GM21447 (cell line): ENCODE measurements at regions not wholly inside any gene's neighbourhood (a gene's known extent, or its start where the extent isn't known, plus 50 kb on each side); places are given as distances from the start of the nearest gene placed in this dataset.

Experiments
- ATAC-seq: cut with Tn5 transposase; IDR thresholded peaks from one replicate; pipeline ENCODE4 v1.9.1; 2021; ENCODE audit not compliant: unreplicated experiment

DNA sequence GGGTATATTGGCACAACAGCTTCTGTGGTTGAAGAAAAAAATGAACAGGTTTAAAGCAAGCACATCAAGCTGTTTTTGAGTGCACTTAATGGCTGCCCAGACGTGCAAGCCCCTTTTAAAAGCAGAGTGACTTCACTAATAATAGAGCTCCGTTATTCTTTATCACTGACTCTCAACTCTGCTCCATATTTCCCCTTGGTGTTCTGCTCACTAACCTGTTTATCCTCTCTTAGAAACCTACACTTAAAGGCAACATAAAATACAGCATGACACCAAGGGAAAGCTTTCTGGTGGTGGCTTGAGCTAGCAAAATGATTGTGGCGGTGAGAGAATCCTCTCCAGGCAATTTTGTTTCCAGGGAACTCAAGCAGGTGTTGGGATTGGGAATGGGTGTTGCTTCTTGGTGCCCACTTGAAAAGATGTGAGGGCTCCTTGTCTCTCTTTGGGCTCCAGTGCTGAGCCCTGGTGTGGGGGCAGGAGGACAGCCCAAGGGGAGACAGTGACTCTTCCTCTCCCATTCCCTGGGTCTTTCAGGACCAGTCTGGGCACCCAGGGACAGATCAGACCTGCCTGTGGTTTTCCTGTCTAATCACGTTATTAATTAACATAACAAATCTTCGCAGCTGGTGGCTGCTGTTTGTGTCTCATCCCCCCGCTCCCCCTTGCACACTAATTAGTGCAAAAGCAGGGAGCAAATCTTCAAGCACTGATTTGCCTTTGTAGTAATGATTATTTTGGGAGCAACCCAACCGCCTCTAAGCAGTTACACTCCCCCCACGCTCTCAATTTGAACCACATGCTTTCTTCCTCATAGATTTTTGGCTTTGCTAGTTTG is 289.4 kb upstream of the CXCR4 start:
- ATAC-seq: no peak

DNA sequence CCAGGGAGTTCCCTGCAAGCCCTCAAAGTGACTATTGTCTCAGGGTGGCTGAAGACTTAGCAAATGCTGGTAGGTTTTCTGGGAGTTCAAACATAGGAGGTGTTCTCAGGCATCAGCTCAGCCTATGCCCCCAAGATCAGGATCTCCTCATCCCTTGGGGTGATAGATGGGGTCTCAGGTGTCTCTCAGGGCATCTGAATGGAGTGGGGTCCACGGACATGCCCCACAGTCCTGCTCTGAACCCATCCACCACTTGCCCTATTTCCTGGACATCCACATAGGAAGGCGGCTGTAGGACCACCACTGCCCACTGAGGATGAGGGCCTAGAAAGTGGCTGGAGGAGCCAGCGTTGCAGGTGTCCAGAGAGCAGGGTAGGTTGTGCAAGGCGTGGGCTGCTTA is 287.0 kb upstream of the CXCR4 start:
- no peak for ATAC-seq

DNA sequence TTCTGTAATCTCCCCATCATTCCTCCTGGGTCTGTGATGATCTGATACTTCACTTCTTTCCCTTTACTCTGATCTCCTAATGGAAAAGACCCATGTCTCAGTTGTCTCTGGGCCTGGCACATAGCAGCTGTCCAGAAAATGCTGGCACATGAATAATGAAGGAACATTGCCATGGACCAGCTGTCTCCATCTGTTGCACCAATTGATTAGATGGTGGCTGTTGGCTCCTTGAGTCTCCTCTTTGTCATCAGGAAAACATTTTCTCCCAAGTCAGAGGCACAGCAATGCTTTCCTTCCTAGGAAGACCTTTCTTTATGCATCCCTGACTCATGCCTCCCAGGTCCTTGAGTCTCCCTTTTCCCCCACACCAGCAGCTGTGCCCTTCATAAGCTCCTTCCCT is 286.2 kb upstream of the CXCR4 start:
- no peak for ATAC-seq

DNA sequence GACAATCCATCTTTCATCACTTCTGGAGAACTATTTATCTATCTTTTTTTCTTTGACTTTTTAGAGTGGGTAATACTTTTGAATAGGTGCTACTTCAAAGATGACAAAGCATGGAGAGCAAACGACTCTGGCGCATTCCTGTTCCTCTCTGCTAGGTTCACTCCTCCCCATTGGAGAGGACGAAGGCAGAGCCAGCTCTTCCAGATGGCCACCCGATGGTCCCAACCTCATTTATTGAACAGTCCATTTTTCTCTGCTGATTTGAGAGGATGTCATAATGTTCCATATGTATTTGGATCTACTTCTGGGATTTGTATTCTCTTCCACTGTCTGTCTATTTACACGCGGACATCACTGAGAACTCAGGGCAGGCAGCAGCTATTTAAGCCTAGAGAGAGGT is 284.3 kb upstream of the CXCR4 start:
- no peak for ATAC-seq

DNA sequence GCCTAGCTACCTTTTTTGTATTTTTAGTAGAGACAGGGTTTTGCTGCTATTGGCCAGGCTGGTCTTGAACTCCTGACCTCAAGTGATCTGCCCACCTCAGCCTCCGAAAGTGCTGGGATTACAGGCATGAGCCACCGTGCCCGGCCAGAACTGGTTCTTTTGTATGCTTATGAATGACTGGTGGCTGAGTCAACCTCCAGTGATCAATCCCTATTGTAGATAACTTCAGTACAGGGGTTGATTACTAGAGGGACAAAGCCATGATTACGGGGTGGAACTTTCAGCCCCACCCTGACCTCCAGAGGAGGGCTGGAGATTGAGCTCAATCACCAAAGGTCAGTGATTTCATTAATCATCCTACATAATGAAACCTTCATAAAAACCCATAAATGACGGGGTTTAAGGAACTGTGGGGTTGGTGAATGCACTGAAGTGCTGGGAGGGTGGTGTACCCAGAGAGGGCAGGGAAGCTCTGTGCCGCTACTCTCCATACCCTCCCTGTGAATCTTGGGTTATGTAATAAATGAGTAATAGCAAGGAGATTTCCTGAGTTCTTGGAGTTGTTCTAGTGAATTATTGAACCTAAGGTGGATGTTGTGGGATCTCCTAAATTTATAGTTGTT is 281.8 kb upstream of the CXCR4 start:
- ATAC-seq: no peak

DNA sequence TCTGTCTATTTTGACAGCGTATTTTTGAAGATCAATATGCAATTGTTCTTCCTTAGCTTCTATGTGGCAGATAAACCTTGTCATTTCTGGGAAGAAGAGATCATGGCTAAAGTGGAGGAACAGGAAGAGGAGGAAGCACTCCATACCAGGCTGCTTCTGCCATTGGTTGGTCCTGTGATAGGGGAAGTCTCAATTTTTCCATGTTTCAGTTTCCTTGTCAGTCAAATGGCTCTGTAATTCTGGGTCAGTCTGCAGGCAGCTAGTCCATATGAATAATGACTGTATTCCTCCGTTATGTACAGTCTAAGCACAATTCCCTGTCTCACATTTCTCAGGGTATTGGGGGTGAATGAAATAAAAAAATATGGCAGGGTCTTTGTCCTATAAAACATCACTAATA is 277.6 kb upstream of the CXCR4 start:
- ATAC-seq: no peak

DNA sequence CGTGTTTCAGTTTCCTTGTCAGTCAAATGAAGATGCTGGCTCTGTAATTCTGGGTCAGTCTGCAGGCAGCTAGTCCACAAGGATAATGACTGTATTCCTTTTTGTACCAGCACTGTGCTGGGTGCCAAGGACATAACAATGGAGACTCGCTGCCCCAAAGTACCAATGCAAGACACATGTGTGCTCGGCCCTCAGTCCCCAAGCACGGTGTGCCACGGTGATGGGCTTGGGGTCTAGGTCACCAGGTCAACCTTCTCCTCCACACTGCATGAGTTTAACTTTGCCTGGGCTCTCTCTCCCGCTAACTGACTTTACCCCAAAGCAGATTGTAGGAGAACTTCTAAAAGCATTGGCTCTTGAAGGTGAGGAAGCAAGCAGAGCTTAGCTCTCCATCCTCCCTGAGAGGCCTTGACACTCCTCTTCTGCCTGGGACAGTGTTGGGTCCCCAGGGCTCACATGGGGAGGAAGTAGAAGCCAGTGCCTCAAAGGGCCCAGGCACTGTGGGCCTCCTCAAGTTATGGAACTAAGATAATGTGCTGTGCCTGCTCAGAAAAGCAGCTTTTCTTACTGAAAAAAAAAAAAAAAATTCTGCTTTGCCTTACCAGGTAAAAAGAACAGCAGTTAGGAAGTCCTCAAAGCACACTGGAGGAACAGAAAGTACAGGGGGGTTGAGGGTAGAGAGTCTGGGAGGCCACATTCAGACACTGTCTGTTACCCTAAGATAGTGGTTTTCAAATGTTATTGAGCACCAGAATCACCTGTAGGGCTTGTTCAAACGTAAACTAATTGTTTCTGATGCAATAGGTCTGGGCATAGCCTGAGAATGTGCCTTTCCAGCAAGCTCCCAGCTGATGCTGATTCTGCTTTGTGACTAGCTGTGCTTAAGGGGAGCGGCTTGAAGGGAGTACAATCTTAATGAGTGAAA is 276.4 kb upstream of the CXCR4 start:
- ATAC-seq: peak; percentile 74

DNA sequence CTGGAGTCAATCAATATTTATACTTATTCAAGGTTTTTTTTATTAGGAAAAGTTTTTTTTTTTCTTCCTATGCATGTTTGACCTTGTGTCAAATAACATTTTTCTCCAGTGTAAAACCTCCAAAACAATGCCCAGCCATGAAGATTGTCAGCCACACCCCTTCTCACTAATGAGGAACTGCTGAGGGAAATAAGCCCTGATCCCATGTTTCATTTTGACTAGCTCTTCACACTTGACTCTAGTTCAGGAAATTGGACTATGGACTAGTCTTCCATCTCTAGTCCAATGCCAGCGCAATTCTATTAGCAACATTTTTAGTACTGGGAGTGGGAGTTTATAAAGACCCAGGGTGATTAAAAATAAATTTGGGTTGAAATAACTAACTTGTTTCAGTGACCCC is 275.6 kb upstream of the CXCR4 start:
- ATAC-seq: no peak

DNA sequence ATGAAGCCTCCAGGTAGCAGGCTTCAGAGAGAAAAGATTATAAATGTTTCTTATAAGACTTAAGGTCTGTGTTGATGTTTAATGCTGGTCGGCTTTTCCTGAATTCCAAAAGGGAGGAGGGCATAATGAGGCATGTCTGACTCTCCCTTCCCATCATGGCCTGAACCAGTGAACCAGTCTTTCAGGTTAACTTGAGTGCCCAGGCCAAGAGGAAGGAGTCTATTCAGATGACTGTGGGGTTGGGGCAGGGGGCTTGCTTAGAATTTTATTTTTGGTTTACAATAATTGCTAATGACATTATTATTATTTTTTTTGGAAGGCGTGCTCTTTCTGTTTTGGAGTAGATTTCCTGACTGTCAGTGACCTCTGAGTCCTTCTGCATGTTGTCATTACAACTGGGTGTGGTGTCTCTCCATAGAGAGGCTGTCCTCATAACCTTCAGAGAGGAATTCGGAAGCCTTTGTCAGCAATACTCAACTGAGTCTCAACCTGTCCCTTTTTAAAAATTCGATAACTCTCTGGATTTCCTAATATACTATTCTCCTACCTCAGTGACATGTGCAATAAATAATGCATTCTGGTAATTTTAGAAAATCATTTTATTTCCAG is 275.1 kb upstream of the CXCR4 start:
- ATAC-seq: no peak

DNA sequence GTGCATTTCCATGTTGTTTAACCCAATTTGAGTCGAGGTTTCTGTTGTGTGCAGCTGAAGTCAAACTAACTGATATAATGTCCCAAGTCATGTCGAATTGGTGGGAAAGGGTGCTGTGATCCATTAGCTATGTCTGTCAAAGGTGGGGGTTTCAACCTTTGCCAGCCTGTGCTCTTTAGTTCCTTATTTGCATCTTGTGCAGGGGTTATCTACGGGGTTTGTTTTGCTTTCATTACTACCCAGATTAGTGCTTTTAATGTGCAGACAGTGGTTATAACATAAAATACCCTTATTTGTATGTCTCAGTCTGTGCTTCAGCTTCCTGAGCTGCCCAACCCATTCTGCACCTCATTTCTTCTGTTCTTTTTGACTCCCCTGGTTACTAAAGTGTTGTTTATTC is 271.9 kb upstream of the CXCR4 start:
- ATAC-seq: peak; percentile 76

DNA sequence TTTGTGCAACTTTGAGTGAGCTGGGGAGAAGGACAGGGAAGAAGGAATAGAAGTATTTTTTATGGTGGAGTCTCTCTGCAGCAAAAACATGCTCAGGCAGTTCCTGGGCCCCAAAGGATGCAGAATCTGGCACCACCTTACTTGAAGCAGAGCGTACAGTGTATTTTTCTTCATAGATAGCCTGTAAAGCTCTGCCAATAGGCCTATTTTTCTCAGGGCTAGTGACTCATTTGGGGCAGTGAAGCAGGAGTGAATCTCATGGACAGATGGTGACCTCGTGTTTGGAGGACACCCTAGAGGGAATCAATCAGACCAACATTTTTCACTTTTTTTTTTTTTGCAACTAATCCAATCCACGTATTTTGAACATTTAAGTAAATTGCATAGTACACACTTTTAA is 268.1 kb upstream of the CXCR4 start:
- ATAC-seq: no peak

DNA sequence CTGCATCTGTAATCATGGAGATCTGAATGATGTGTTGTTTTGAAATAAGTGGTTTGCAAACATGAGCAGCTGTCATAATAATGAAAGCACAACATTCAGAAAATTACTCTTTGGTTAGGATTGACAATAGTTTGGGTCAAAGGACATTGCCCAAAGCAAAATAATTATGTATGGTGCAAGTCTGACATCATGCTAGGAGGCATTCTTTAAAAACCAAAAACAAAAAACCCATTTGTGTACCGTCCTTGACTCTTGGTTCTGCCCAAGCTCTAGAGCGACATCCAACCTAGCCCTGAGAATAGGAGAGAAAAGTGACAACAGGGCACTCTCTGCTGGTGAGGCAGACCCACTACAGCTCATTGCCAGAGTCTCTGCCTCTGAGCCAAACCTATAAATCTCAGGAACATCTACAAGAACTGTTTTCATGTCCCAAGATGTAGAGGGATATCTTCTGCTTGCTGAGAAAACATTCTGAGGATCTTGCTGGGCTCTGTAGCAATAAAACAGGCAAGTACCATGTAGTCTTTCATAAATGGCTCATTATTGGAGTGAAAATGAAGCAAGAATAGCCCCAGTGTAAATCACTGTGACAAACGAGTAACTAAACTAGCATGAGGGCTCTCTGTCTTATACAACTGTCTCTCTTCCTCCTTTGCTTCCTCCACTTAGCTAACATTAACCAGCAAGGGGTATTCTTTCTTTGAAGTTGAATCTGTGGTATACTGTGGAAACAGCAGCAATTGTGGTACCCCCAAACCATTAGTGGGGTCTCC is 266.8 kb upstream of the CXCR4 start:
- peak; percentile 41 for ATAC-seq

DNA sequence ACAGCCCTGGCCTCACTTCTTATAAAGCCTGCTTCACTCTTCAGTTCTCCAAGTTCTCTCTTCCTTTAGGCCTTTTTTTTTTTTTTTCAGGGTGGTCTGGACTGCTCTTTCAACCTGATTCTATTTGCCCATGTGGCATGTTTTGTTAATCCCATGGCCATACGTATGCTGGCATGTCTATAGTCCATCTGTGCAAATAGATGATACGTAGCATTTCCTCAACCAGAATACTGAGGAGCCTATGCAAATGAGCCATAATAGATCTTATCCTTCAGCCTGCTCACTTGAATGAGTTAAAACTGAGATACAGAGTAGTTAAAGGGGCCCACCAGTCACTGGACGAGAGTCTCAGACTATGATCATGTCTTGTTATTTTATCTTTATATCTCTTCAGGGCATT is 265.2 kb upstream of the CXCR4 start:
- no peak for ATAC-seq

DNA sequence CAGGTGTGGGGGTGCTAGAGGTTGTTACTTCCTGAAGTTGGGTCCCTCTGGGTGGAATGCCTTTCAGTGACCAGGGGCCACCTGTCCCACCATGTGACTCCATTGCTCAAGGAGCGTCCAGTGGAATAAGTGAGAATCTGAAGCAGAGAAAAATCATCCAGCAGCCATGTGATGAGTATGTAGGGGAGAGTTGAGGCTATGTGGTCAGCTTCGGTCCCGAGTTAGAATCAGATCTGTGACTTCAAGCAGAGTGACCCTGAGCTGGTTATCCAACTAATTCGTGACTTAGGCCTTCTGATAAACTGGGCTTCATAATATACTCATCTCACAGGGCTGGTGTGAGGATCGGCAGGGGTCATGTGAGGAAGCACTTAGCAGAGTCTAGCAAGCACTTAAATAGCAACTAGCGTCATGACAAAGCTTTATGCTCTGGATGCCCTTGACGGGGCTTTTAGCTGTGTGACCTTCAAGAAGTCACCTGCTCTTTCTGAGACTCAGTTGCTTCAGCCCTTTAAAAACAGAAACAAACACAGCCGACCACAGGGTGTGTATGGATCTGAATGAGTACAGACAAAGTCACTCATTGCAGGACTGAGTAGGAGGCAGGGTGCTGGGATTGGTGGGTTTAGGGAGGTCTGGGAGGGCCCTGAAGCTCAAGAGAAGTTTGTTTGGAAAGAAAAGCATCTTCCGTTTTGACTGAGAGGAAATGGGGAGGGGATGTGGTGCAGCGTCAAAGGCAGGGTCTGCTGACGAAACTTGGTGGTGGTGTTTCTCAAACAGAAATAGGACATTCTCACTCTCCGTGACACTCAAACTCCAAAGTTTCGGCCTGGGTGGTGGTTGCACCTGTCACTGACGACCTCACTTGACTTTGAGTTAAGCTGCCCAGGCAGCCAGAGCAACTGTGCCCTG is 264.0 kb upstream of the CXCR4 start:
- peak; percentile 77 for ATAC-seq

DNA sequence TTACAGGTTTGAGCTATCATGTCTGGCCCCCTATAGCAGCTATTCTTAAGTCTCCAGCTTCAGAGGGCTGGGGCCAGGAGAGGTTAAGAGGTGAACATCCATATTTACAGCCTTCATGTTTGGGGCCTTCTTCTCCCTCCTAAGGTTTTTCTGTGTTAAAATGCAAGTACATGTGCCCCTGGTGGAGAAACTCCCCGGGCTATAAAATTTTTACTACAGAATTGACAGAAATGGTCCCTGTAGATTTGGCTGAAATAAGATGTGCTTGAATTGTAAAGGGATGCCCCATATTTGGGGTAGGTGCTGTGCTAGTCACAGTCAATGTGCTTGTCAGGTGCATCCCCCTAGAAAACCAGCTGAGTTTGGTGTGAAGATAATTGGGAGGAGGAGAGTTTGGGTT is 263.3 kb upstream of the CXCR4 start:
- ATAC-seq: no peak

DNA sequence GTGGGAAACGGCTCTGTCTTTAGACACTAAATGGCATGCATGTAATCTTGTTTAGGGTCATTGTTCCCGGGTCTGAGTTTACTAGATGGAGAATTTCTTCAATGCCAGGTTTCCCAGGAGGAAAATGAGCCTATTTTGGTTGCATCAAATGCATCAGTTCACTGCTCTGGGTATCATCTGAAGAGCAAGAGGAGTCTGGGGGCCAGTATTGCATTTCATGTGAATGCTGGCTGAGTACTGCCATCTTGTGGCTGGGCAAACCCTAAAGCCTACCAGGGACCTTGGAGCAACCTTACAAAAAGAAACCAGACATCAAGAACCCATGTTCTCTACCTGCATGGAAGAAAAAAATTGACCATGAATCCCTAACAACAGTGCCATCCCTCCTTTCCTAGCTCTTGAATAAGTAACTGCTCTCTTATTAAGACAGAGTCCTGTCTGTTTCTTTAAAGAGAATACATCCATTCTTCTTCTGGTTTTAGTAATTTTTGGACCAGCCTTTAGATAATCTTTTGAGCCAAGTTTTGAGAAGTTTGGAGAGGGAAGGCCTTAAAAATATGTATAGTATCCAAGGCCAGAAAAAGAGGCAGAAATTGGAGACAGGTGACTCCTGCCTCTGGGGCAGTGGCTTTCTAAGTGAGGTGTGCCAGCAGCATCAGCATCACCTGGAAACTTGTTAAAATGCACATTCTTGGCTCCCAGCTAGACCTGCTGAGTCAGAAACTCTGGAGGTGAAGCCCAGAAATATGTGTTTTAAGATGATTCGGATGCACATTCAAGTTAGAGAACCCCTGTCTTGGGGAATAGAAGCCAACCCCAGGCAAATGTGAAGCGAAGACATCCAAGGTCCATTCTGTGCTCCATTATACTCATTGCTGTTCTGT is 261.0 kb upstream of the CXCR4 start:
- ATAC-seq: no peak

DNA sequence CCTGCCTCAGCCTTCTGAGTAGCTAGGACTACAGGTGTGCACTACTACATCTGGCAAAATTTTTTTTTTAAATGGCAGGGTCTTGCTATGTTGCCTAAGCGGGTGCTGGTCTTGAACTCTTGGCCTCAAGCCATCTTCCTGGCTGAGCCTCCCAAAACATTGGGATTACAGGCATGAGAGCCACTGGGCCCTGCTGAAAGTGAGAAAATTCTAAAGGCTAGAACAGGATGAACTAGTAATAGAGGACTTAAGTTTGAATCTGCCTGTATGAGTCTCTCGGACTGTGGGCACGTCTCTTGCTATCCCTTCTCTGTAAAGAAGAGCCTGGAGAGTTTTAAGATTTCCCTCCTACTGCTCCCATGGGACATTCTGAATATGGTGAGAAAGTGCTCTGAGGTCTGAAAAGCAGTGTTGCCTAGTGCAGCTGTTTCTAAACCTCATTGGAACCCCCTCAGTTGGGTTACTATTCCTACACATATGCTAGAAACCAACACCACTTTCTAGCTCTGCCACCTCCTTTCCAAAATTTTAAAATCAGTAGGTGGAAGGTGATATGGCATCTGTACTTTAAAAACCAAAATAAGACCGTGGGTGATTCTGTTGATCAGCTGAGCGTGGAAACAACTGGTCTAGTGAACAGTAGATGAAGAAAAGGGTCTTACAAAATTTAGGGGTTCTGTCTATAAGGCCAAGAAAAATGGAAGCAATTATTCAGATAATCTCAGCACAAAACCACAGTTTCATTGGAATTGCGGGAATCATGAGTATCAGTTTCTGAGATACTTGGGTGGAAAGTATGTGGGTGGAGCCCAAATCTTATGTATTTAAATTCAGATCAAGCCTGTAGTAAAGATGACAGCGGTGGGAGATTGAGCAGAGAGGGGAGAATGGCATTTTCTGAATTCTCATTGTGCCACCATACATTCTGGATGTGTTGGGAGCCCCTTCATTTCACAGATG is 259.8 kb upstream of the CXCR4 start:
- ATAC-seq: no peak
